HG03196 (cell line): ENCODE measurements at regions not wholly inside any gene's neighbourhood (a gene's known extent, or its start where the extent isn't known, plus 50 kb on each side); places are given as distances from the start of the nearest gene placed in this dataset.

Experiments
- ATAC-seq: cut with Tn5 transposase; IDR thresholded peaks from one replicate; pipeline ENCODE4 v1.9.1; 2021; ENCODE audit not compliant: unreplicated experiment

DNA sequence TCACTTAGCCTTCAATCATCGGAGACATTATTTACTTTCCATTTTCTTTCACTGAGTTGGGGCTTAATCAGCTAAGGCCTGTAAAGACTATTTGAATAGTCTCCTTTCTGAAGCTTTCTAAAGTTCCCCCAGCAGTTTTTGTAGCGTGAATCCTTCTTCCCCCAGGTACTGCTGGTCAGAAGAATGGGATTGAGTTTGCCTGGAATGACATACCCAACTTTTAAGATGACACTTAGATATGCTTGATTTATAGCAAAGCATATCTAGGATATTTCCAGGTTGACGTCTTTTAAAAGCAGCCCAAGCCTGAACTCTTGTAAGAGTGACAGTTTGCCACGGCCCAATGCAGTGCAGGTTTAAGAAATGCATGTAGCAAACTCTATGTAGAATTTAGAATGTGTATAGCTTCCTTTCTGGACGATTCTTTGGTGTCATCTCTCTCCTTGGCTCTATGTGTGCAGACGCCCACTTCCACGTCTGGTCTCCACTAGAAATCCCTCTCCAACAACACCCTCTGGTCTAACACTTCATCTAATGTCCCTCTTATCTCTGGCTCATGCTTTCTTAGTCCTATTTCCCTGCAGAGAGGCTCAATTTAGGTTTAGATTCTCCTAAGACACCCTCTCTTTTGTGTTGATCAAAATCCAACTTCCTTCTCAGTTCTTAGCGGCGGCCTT is 175.0 kb upstream of the CYRIA start:
- ATAC-seq = no peak

DNA sequence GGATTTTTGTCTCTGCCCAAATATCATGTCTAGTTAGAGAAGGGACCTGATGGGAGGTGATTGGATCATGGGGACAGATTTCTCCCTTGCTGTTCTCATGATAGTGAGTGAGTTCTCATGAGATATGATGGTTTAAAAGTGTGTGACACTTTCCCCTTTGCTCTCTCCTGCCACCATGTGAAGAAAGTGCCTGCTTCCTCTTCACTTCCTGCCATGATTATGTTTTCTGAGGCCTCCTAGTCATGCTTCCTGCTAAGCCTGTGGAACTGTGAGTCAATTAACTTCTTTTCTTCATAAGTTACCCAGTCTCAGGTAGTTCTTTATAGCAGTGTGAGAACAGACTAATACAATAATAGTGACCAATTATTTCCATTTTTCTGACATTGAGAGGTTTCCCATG is 167.3 kb upstream of the CYRIA start:
- no peak for ATAC-seq

DNA sequence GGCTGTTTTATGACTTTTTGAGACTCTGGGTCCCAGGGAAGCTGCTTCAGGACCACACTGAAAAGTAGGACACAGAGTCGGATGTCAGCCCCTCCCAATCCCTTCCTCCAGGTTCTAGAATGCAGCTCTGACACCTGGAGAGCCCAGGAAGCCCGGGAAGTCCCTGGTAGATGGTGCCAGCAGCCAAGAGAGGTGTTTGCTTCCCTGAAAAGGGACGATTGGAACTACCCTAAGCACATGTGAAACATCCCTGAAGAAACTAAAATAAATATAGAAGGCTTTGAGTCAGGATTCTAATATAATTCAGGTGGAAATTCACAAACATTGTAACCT is 163.2 kb upstream of the CYRIA start:
- no peak for ATAC-seq

DNA sequence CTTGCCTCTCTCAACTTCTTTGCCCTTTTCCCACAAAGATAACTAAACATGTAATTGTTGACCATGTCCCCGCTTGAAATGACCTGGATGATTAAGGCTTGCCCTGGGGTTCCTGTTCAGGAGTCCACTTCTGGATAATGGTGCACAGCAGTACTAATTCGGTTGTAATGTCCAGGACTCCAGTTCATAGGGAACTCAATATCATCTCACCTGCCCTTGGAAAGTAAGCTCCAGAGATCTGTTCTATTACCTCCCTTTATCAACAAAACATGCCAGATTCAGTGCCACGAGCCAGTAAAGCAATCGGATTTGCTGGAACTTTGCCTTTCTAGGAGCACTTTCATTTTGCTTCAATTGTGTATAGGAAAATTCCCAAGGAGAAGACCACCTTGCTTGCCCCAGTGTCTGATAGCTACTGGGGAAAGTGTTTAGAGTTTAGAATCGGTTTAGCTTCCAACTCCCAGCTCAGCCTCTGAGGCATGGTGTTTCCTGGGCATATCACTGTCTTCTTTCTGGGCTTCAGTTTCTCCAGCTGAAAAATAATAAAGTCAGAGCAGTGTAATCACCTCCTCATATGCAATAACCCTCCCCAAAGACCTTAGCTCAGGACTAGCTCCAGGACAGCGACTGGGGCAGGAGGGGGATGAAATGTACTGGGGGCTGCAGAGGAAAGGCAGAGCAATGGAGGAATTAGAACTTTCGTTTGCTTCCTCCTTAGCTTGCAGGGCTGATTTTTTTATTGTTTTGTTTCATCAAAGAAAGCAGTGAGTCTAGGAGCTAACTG is 162.6 kb upstream of the CYRIA start:
- no peak for ATAC-seq

DNA sequence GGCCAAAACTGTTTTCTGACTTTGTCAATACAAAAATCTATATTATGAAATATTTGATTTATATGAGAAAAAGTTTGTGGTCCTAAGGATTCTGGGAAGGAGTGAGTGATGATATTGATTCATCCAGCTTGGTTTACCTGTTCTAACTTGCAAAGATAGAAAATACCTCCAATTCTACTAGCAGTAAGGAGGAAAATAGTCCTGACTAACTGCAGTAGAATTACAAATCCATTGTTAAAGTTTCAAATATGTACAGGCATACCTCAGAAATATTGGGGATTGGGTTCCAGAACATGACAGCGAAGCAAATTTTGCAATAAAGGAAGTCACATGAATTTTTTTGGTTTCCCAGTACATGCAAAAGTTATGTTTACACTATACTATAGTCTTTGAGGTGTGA is 158.8 kb upstream of the CYRIA start:
- no peak for ATAC-seq

DNA sequence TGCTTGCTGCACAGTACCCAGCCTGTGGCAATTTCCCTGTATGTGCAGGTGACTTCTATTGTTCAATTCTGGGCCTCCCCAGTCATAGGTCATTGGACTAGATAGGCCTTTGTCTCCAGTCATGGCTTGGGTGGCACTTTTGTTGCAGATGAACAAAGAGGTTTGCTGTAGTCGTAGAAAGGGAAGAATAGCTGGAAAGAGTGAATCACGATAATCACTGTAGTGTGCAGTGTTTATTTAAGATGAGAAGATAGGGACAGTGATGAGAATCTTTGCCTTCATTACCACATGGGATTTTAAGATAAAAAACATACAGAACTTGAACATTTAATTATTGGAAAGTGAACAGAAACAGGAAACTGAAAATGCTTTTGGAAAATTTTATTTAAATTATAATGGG is 156.1 kb upstream of the CYRIA start:
- no peak for ATAC-seq

DNA sequence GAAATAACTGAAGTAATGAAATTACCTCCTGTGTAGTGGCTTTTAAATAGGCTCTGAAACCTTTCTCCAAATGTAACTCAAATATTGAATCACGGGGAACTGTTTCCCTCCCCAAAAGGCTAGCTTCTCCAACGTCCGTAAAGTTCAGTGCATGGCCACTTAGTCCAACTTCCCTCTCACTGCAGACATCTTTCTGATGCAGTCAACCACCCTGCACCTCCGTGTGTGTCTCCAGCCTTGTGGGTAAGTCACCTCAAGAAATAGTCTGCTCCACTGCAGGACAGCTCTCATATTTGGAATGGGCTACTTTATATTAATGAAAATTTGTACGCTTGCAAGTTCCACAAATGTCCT is 152.5 kb upstream of the CYRIA start:
- no peak for ATAC-seq

DNA sequence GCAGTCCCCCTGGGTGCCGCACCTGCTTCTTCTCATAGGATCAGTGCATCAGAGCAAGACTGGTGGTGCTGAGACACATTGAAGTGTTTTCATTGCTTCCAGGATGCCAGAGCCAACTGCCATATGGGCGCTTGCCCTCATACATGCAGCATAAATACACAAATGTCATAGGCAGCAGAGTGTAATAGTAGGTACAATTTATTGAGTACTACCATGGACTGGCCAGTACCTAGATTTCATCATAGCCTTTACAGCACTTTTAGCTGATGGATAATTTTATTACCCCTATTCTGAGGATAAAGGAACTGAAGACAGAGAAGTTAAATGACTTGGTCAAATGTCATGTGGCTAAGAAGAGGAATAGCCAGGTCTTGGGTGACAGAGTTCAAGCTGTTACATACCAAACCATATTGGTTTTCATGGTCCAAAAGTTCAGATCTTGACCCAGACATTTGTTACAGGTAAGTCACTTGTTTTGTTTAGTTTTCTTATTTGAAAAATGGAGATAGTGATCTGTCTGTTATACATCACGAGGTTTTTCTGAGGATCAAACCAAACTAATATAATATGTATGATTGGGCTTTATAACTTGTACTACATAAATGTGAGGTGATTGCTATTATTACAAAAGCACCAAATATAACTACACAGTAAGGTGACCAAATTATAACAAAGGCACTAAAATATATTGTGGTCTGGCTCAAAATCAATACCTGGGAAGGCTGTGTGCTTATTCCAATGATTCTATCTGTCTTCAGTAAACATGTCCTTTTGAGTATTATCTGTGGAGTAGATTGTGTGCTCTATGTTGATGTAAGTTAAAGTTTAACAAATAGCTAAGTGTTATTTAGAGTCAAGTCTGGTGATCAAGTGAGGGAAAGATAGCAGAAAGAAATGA is 151.9 kb upstream of the CYRIA start:
- ATAC-seq = no peak

DNA sequence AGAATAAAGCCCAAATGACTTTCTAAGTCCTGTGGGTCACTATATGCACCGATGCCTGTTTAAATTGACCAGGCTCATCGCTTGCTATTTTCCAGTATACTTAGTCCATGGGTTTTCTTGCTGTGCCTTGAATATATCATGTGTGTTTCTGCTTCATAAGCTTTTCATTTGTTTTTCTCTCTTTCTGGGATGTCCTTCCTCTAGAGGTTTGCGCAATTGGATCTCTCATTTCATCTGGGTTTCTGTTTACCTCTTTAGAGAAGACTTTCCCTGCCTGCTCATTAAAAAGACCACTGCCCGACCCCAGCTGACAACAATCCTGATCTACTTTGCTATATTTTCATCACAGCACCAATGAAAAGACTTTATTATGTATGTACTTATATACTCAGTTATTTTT is 150.9 kb upstream of the CYRIA start:
- no peak for ATAC-seq

DNA sequence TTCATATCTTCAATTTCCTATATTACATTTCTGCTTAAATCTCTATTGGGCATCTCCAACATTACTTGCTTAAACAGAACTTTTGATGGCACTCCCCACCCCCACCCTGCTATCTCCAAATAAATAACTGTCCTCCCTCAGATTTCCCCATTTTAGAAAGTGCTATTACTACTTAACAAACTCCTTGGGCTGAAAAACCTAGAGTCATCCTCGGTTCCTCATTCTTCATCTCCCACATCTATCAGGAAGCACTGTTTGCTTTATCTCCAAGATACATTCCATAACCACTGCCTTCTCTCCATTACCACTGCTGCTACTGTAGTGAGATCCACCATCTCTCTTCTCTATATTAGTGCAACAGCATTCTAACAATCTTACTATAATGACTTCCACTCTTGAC is 150.4 kb upstream of the CYRIA start:
- no peak for ATAC-seq

DNA sequence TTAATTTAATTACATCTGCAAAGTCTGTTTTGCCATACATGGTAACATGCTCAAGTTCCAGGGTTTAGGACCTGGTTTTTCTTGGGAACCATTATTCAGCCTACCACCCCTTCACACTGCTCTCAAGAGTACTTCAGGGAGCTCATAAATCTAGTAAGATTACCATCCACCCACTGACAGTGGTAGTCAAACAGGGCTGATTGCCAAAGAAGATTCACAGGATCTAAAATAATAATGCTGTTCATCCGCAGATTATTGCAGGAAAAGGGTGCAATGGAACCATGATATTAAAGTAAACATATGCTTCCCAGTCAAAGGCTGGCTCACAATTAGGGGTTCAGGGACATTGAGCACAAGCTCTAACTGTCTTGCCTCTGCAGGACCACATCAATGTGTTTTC is 148.0 kb upstream of the CYRIA start:
- no peak for ATAC-seq

DNA sequence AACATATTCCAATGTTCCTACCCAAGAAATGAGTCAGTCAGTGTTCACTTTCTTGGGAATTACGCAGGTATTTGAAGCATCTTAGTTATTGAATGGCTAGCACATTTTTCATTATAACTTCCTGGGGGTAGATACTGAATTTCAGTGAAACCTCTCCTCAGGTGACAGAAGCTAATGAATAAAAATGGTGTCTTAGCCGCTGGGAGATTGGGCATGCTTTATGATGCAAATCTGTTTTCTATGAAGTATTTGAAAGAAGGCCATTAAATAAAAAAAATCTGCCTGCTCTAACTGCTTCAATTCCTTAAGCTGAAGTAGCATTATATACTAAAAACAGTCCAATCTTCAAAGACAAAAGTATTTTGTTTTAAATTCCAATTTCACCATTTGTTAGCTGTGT is 132.8 kb upstream of the CYRIA start:
- ATAC-seq = no peak

DNA sequence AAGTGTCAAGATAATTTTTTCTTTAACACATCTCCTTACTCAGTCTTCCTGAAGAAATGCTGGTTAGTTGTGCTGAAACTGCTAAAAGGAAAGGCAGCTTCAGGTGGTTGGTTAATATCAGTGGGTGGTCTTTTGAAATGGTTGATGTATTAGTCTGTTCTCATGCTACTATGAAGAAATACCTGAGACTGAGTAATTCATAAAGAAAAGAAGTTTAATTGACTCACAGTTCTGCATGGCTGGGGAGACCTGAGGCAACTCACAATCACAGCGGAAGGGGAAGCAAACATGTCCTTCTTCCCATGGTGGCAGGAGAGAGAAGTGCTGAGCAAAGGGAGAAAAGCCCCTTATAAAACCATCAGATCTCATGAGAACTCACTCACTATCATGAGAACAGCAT is 125.9 kb upstream of the CYRIA start:
- ATAC-seq = no peak

DNA sequence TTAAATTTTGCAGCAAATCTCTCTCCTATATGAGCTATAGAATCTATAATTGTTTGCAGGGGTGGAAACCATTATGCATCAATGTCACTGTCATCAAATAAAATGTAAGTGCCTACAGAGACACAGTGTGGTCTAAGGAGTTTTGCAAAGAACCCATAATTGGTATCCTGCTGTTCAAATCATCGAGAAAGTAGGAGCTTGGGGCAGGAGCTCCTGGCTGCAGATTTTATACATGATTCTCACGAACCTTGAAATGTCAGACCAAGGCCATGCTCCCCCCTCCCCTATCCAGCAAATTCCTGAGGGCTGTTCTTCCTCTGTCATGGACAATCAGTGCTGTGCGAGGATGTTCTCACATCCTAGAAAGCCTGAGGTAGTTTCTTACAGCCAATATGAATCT is 119.5 kb upstream of the CYRIA start:
- no peak for ATAC-seq

DNA sequence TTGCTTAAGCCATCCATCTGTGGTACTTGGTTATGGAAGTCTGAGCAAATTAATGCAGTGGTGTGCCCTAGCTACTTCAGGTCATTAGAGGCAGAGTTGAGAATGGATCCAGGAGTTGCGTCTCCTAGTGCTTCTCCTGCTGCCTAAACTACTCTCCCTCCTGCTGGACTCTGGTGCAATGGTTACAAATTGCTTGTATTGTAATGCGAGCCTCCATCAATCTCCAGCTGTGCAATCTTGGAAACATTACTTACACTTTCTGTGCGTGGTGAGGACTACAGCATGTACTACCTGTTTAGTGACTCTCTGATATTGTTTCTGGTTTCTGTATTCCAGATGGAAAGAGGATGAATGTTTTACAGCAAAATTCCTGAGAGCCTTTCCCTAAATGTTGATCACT is 119.0 kb upstream of the CYRIA start:
- ATAC-seq = no peak

DNA sequence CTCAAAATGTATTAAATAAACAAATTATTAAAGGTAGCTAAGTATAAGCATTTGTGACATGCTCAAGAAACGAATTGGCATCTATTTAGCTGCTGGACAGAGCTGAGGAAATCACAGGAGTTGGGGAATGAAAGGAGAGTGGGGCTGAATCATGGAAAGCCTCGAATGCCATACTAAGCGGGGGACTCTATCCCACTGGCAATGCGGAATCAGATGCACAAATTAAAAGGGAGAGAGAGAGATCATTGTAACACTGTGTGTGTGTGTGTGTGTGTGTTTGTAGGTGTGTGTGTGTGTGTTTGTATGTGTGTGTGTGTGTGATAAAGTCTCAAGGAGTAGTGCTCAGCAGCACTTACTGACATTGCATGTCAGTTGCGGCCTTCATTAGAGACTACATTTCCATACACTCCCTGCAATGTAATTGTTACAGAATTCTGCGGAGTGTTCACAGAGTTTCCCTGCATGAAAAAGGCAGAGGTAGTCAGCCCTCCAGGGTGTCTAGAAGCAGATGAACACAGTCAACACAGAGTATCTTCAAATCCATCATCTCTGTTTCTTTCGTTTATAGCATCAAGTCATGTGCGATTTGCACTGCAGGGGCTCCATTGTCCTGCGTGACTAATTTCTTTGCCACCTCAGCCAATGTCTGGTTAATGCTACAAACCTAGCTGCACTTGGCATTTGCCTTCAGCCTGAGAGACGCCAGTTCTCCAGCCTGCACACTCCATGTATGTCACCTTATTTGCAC is 111.7 kb upstream of the CYRIA start:
- no peak for ATAC-seq

DNA sequence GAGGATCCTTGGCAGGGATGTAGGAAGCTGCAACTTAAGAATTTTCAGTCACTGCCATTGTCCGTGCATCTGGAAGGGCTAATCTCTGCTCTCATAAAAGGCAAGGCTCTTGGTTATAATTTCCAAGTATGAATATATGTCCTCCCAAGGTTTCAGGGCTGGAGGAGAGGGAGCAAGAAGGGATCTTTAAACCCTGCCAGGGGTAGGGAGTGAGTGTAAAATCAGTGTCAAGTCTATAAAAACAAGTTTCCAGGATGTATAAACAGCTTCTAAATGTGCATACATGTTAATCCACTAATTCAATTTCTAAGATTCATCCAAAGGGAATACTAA is 110.2 kb upstream of the CYRIA start:
- no peak for ATAC-seq

DNA sequence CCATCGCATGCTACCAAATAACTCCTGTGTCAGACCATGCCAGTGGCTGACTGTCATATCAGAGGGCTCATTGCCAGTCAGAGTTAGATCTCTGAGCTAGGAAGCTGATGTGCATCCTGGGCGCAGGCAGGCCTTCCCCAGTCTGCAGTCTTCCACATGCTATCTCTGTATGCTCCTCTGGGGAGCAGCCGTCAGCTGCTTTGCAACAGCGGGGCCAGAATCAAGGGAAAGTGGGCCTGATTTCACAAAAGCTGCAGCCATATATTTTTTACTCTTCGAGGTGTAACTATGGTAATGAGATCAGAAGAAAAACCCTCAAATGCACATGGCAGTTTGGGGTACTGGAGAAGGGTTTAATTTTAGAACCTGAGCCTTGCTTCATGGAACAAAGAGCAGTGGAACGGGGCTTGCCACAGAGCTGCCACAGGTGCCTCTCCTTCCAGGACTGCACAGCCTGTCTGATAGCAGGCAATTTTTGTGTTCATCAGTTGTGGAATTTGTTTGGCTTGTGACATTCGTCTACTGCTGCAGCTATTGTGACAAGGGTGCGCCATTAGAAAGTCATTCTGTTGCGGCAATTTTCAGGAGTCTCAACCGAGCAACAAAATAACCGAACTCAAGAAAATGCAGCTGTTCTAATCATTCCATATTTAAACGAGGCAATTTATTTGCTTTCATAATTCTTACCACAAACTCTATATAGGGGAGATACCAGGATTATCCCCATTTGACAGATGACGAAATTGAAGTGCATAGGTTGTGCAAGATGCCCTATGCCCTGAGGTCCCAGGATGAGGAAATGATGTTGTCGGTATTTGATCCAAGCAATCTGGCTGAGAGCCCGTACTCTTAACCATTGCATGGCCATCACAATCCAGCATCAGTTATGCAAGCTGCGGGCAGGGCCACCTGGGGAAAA is 109.6 kb upstream of the CYRIA start:
- ATAC-seq = no peak

DNA sequence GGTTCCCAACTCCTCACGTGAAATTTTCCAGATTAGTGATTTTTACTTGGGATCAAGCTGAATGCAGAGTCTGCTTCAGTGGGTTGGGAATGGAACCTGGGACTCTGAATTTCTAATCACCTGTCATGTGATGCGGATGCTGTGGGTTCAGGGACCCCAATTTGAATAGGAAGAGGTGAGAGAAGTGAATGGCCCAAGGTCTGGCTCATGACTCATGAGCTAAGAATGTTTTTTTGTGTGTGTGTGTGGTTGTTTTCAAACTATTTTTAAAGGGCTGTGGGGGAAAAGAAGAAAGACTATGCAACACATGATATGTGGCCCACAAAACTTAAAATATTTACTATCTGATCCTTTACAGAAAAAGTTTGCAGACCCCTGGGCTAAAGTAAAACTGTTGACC is 108.5 kb upstream of the CYRIA start:
- ATAC-seq = no peak

DNA sequence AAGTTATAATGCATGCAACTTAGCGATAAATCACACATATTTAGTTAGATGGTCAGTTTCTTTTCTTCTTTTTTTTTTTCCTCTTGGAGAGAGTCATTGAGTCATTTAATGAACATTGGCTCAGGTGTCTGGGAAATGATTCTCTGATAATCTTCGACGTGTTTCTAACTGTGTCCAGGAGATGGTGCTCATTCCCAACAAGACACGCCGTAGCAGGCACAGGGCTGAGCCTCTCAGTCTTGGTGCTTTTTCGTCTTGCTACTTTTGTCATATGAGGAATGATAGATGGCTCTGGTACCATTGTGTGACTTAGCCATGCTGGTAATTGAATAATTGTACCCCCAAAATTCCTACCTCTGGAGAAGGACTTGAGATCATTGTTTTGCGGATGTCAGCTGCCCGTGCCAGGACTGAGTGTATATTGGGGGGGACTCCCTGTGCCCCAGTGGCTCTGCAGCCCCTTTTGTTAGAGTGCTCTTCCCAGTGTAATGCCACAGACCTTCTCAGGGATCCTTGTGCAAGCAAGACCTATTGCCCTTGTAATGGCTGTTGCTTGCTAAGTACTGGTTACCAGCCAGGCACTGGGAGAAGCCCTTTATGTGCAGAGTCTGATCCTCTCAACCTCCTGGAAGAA is 107.6 kb upstream of the CYRIA start:
- peak; percentile 86 for ATAC-seq
